ENCODE measurements at regions not wholly inside any gene's neighbourhood (a gene's known extent, or its start where the extent isn't known, plus 50 kb on each side); places are given as distances from the start of the nearest gene placed in this dataset.

DNA sequence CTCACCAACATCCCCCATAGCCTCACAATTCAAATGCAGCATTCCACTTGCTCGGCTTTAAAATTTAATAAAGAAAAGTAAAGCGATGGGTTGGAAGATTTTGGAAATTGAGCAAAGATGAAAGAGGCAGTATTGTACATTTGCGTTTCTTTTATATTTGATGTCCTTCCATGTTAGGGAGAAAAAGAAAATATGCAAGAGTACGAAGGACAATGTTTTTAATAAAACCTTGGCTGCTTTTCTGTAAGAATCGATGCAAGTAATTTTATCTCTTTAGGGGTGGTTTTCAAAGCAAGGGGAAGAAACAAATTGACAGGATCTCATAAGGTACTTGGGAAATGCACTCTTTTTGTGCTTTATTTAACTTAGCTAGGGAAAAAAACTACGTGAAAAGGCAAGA is 61.8 kb upstream of the TSC22D2 start:
- TF ChIP-seq, protein P1, sequence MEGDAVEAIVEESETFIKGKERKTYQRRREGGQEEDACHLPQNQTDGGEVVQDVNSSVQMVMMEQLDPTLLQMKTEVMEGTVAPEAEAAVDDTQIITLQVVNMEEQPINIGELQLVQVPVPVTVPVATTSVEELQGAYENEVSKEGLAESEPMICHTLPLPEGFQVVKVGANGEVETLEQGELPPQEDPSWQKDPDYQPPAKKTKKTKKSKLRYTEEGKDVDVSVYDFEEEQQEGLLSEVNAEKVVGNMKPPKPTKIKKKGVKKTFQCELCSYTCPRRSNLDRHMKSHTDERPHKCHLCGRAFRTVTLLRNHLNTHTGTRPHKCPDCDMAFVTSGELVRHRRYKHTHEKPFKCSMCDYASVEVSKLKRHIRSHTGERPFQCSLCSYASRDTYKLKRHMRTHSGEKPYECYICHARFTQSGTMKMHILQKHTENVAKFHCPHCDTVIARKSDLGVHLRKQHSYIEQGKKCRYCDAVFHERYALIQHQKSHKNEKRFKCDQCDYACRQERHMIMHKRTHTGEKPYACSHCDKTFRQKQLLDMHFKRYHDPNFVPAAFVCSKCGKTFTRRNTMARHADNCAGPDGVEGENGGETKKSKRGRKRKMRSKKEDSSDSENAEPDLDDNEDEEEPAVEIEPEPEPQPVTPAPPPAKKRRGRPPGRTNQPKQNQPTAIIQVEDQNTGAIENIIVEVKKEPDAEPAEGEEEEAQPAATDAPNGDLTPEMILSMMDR (IDR thresholded peaks at IDR 0.05; ENCODE audit: low read depth, low read length) = no peak
- no peak for TF ChIP-seq POLR2A (IDR thresholded peaks at IDR 0.05; ENCODE audit: extremely low read depth, insufficient read length)
- no peak for TF ChIP-seq MAX (IDR thresholded peaks at IDR 0.05; ENCODE audit: low read depth, low read length)

Measured in NB4 (cell line).